GM12873 (cell line): ENCODE measurements at regions not wholly inside any gene's neighbourhood (a gene's known extent, or its start where the extent isn't known, plus 50 kb on each side); places are given as distances from the start of the nearest gene placed in this dataset.

Experiments used
- TF ChIP-seq, protein P1 (sequence below): IDR thresholded peaks from 2 replicates; pipeline ENCODE4 v1.5.1; 2012; ENCODE audit warnings: low read depth, mild to moderate bottlenecking, moderate library complexity, low read length, control low read depth; ENCODE audit not compliant: insufficient read depth; ENCODE audit errors: missing control alignments

DNA sequence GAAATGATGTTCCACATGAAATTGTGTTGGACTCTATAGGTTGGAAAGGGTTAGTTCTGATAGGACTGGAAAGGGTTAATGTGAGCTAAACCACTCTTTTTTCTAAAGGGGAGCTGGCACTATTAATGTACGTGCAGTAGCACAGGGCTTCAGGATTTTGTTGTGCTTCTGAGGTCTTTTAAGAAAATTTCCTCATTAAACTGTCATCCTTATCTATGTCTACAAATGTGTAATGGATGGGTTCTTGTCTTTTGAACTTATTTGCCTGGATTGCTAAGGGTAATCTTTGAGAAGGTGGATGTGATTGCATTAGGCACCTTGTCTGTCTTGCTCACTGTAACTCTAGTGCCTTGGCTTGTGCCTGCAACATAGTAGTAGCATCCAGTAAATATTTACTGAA lies 106.0 kb upstream of the SLC4A4 start:
- TF ChIP-seq, protein P1, sequence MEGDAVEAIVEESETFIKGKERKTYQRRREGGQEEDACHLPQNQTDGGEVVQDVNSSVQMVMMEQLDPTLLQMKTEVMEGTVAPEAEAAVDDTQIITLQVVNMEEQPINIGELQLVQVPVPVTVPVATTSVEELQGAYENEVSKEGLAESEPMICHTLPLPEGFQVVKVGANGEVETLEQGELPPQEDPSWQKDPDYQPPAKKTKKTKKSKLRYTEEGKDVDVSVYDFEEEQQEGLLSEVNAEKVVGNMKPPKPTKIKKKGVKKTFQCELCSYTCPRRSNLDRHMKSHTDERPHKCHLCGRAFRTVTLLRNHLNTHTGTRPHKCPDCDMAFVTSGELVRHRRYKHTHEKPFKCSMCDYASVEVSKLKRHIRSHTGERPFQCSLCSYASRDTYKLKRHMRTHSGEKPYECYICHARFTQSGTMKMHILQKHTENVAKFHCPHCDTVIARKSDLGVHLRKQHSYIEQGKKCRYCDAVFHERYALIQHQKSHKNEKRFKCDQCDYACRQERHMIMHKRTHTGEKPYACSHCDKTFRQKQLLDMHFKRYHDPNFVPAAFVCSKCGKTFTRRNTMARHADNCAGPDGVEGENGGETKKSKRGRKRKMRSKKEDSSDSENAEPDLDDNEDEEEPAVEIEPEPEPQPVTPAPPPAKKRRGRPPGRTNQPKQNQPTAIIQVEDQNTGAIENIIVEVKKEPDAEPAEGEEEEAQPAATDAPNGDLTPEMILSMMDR: no peak

DNA sequence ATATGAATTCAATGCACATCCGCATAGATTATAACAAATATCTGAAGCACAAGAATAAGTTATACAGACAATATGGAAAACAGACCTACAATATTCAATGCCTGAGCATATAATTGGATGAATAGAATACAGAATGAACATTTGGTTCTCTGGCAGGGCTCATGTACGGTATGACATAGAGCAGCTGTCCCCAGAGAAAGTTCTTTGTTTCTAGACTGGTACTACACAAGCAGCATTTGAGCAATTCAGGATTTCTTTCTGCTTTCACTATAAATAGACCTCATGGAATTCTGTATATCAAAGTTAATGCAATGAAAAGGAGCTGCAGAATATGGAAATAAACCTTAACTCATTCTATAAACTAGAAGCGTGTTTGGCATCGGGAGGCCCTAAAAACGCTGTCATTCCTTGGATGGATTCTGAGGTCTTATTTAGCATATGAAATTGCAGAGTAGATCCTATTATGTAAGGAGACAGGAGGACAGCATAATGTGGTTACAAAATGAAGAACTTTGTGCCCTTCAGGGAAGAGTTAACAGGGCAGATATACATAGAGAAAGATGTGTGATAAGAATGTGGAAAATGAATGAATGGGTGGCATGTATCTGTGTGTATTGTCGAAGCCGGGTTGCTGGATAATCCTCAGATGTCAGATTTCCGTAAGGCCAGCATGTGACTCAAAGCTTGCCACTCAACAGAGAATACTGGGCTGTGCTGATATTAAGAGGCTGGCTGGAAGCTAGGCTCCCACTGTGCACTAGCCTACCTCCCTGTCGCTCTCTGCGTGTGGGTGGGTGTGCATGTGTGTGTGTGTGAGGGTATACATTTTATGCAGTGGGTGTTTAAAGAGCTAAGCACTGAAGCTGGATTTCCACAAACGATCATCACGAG lies 103.3 kb upstream of the SLC4A4 start:
- TF ChIP-seq, protein P1: no peak

DNA sequence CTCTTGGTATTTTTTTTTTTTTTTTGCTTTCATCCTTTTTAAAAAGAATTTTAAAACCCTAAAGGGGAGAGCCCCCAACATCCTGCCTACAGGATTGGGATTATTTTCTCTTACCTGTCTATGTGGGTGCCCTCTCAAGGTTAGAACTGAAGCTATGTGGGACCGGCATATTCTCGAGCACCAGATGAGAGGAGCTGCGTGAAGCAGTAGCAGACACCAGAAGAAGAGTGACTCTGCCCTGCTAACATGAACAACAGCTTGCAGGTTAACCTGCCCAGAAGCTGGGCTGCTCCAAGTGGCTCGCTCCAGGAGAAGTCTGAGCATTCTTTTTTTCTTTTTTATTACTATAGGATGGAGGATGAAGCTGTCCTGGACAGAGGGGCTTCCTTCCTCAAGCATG lies 102.6 kb upstream of the SLC4A4 start:
- TF ChIP-seq, protein P1: no peak

DNA sequence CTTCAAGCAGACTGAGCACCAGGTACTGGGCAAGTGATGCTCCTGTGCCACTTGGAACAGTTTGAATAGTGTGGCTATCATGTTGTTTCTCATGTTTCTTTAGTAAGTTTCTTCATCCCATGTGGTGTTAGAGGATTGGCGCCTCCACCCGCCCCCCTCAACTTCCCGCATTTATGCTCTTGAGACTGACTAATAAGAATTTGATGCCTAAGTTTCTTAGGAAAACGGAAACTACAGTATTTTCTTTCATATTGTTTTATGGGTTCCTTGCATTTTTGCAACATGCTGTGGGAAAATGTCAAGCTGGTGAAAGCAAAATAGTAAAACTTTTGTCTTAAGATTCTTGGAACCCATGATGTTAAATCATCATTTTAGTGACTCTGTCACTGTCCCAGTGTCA lies 101.2 kb upstream of the SLC4A4 start:
- TF ChIP-seq, protein P1: no peak

DNA sequence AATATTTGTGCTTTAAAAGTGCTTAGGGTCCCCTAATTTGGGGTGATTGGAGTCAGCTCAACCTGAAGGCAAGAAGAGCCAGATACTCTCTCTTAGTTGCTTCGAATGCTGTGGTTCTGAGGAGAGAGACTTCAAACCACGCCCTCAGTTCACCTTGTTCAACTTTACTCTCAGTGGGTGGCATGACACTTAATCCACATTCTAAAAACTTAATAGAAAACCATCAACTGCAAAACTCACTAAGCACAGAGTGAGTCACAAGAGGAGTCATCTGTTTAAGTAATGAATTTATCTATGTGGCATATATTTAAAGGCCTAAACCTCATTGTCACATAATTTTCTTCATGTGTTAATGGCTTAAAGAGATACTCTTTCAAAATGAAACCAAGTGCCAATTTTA lies 99.5 kb upstream of the SLC4A4 start:
- TF ChIP-seq, protein P1: no peak

DNA sequence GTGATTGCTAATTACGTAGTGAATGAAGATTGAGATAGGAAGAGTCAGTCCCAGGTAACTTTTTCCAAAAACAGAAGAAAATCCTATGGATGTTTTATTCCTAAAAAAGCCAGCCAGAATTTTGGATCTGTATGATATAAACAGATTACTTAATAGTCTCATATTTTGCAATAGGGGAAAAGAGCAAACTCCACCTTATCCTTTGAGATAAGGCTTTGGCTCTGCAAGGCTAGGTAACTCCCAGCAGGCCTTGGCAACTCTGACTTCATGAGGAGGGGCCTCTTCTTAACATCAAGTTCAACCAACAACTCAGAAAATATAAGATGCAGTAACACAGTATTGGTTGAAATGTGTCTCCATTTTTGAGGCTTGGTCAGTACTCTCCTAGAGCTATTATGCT lies 98.7 kb upstream of the SLC4A4 start:
- TF ChIP-seq, protein P1: no peak

DNA sequence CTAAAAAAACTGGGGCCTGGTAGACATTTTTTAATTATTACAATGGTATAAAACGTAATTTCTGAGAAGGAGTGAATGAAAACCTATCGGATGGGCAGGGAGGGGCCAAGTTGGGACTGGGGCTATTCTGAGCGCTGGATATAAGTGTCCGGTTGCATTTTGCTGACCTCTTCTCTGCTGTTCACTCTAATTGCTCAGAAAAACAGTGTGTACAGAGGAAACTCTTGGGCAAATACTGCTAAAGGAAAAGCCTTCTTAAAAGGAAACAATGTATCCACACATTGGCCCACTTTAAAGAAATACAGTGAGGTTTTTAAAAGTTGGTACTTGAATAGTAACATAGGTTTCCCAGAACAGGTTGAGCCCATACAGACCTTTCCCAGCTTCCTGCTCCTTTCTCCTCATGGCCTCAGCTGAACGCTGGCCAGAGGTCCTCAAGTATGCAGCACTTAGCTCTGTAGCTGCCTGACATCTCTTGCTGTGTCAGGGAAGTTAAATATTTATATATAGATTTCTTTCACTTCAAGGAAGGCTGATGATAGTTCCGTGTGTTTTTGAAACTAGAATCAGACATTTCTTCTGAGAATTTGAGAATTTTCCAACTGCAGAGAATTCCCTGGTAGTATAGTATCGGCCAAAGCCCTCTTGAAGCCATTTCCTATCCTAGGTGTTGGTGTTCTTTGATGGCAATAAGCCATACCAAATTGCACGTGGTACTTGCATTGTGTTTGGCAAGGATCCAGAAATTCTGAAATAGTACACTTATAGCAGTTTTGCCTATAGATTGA lies 97.1 kb upstream of the SLC4A4 start:
- TF ChIP-seq, protein P1: no peak
